H1 (cell line): ENCODE measurements at regions not wholly inside any gene's neighbourhood (a gene's known extent, or its start where the extent isn't known, plus 50 kb on each side); places are given as distances from the start of the nearest gene placed in this dataset.

Experiments
- BRCA1 ChIP-seq: IDR thresholded peaks from 2 replicates; pipeline ENCODE4 v1.6.1; 2012; ENCODE audit warnings: low read depth, low read length, improper control_type of control experiment
- CBX5 ChIP-seq: fragments of 300-800, 300-1000 bp; sonication (generic); IDR thresholded peaks from 2 replicates; pipeline ENCODE4 v1.7.1; 2016; ENCODE audit warnings: antibody characterized with exemption, low read length, low read depth
- CEBPB ChIP-seq: IDR thresholded peaks from 2 replicates; pipeline ENCODE4 v1.6.1; 2012; ENCODE audit warnings: low read depth, low read length
- CHD2 ChIP-seq: IDR thresholded peaks from 2 replicates; pipeline ENCODE4 v1.6.1; 2012; ENCODE audit warnings: low read length, improper control_type of control experiment
- GTF2F1 ChIP-seq: IDR thresholded peaks from 2 replicates; pipeline ENCODE4 v1.6.1; 2012; ENCODE audit warnings: low read depth, low read length, improper control_type of control experiment, borderline replicate concordance
- HDAC6 ChIP-seq: IDR thresholded peaks from one replicate; pipeline ENCODE4 v1.7.1; 2012; ENCODE audit warnings: low read depth, mild to moderate bottlenecking, inconsistent platforms, low read length, moderate library complexity
- JUN ChIP-seq: IDR thresholded peaks from 2 replicates; pipeline ENCODE4 v1.6.1; 2011; ENCODE audit warnings: low read depth, mild to moderate bottlenecking, improper control_type of control experiment, low read length
- SP2 ChIP-seq: IDR thresholded peaks from 2 replicates; pipeline ENCODE4 v1.6.1; 2012; ENCODE audit warnings: mild to moderate bottlenecking, low read length, inconsistent platforms
- TF ChIP-seq, protein P1 (sequence below), 3 experiments: IDR thresholded peaks; 1 replicate in 2 of 3; 2 replicates in 1 of 3; pipeline versions ENCODE4 v1.5.1 to v1.6.1; 2011; ENCODE audit warnings: low read length in 3 of 3, mild to moderate bottlenecking in 3 of 3, inconsistent platforms in 2 of 3, low read depth in 1 of 3, moderate library complexity in 1 of 3; ENCODE audit not compliant: insufficient read depth in 1 of 3; ENCODE audit errors: control extremely low read depth in 1 of 3

DNA sequence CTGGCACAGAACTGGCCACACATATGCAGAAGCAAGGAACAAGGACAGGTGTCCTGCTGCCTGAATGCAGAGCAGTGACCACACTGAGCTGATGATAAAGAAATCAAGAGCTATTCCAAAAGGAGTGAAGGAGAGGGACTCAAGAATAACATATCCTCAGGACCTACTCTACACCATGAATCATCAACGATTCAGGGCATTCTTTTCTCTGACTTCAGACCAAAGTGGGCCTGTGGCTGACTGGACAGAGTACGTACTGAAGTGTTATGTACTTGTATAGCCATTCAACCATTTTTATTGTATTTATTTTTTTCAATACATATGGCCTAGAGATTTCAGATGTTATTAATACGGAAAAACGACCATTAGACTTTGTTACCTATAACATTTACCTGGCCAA is 177.5 kb upstream of the TMTC1 start (continued):
- TF ChIP-seq, protein P1, sequence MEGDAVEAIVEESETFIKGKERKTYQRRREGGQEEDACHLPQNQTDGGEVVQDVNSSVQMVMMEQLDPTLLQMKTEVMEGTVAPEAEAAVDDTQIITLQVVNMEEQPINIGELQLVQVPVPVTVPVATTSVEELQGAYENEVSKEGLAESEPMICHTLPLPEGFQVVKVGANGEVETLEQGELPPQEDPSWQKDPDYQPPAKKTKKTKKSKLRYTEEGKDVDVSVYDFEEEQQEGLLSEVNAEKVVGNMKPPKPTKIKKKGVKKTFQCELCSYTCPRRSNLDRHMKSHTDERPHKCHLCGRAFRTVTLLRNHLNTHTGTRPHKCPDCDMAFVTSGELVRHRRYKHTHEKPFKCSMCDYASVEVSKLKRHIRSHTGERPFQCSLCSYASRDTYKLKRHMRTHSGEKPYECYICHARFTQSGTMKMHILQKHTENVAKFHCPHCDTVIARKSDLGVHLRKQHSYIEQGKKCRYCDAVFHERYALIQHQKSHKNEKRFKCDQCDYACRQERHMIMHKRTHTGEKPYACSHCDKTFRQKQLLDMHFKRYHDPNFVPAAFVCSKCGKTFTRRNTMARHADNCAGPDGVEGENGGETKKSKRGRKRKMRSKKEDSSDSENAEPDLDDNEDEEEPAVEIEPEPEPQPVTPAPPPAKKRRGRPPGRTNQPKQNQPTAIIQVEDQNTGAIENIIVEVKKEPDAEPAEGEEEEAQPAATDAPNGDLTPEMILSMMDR (IDR thresholded peaks at IDR 0.05; ENCODE audit: control extremely low read depth in 1 of 3, insufficient read depth in 1 of 3, low read depth in 1 of 3, low read length in 3 of 3) = no peak
- no peak for TF ChIP-seq JUN
- no peak for TF ChIP-seq GTF2F1
- no peak for TF ChIP-seq HDAC6
- TF ChIP-seq BRCA1 = no peak
- TF ChIP-seq CEBPB = no peak
- no peak for TF ChIP-seq SP2
- TF ChIP-seq CHD2 = no peak
- TF ChIP-seq CBX5 = no peak
